RWPE1 (cell line): ENCODE measurements at regions not wholly inside any gene's neighbourhood (a gene's known extent, or its start where the extent isn't known, plus 50 kb on each side); places are given as distances from the start of the nearest gene placed in this dataset.

Experiments
- CTCF ChIA-PET: fragments of 350-600 bp; sonication (Branson Sonifier 250); formaldehyde crosslinking; extraction: SDS; loops from one replicate; lab custom pipeline; 2021; lab: Yijun Ruan, JAX
- POLR2A ChIA-PET: fragments of 400-600 bp; formaldehyde crosslinking; extraction: SDS; loops from one replicate; lab custom pipeline; 2020; ENCODE audit warnings: antibody characterized with exemption; ENCODE audit not compliant: low non-redundant PET; lab: Yijun Ruan, JAX
- DNase-seq: peaks from one replicate; pipeline ENCODE4 v3.0.0; 2012; ENCODE audit warnings: low spot score
- H3K27ac ChIP-seq: fragments of 450-650 bp; 2 replicates; pipeline ENCODE4 v1.5.1; 2017
- CTCF ChIP-seq: fragments of 450-650 bp; conservative IDR thresholded peaks from 2 replicates; pipeline ENCODE4 v1.5.1; 2017; ENCODE audit warnings: low read depth, mild to moderate bottlenecking

DNA sequence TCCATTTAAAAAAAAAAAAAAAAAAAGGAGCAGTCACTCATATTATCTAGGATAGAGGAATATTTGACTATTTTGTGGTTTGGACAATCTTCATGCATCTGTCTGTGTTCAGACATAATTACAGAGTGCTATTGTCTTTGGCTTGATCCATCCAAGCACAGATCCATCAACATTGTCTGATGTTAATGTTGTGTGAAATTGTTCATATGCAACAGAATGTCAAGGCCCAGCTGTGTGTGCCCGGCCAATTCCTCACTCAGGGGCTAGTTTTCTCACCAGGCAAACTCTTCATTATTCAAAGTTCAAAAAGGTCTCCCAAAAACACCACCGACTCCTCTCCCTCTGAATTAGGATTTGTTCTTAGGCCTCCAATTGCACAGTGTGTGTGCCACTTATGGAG, 324.9 kb upstream of the TMTC1 start:
- no peak overlapping the region for H3K27ac ChIP-seq
- TF ChIP-seq CTCF = no peak
- ChIA-PET CTCF (no interaction called here), POLR2A (no interaction called here)
- DNase-seq = no peak

GRCh38 chr12:30106204-30106965, 322.6 kb upstream of the TMTC1 start:
- DNase-seq = no peak
- POLR2A ChIA-PET = no interaction called here
- CTCF ChIA-PET = no interaction called here
- no peak for TF ChIP-seq CTCF
- no peak overlapping the region for H3K27ac ChIP-seq

GRCh38 chr12:30105505-30105904, 321.8 kb upstream of the TMTC1 start:
- CTCF ChIA-PET = no interaction called here
- POLR2A ChIA-PET = no interaction called here
- no peak overlapping the region for H3K27ac ChIP-seq
- TF ChIP-seq CTCF = no peak
- no peak for DNase-seq

- no peak for DNase-seq
- ChIA-PET CTCF (no interaction called here), POLR2A (no interaction called here)
- no peak for TF ChIP-seq CTCF
- no peak overlapping the region for H3K27ac ChIP-seq
These were observed 321.2 kb upstream of the TMTC1 start for GRCh38 chr12:30104971-30105370.

DNA sequence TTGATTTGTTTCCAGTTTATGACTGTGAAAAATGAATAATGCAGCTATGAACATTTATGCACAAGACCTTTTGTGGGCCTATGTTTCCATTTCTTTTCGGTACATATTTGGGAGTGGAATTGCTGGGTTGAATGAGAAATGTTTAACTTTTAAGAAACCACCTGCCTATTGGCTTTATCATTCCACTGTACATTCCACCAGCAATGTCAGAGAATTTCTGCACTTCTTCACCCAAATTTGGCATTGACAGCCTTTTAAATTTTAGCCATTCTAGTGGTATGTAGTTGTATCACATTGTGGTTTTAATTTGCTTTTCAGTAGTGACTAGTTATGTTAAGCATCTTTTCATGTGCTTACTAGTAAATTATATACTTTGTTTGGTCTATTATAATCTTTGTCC, 317.0 kb upstream of the TMTC1 start:
- no peak for DNase-seq
- no peak overlapping the region for H3K27ac ChIP-seq
- CTCF ChIA-PET = no interaction called here
- TF ChIP-seq CTCF = no peak
- POLR2A ChIA-PET = no interaction called here

- DNase-seq = no peak
- ChIA-PET CTCF (interaction anchor here (0.6 kb wide), 1 partner anchor 275 kb away, joined by 5 read pairs; no protein-coding TSS in a partner anchor), POLR2A (no interaction called here)
- no peak overlapping the region for H3K27ac ChIP-seq
- no peak for TF ChIP-seq CTCF
These were observed 314.9 kb upstream of the TMTC1 start for GRCh38 chr12:30098677-30099076.
